ENCODE measurements at regions not wholly inside any gene's neighbourhood (a gene's known extent, or its start where the extent isn't known, plus 50 kb on each side); places are given as distances from the start of the nearest gene placed in this dataset.

- no peak for TF ChIP-seq POLR2A (IDR thresholded peaks at IDR 0.05)
- TF ChIP-seq, protein P1, sequence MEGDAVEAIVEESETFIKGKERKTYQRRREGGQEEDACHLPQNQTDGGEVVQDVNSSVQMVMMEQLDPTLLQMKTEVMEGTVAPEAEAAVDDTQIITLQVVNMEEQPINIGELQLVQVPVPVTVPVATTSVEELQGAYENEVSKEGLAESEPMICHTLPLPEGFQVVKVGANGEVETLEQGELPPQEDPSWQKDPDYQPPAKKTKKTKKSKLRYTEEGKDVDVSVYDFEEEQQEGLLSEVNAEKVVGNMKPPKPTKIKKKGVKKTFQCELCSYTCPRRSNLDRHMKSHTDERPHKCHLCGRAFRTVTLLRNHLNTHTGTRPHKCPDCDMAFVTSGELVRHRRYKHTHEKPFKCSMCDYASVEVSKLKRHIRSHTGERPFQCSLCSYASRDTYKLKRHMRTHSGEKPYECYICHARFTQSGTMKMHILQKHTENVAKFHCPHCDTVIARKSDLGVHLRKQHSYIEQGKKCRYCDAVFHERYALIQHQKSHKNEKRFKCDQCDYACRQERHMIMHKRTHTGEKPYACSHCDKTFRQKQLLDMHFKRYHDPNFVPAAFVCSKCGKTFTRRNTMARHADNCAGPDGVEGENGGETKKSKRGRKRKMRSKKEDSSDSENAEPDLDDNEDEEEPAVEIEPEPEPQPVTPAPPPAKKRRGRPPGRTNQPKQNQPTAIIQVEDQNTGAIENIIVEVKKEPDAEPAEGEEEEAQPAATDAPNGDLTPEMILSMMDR (IDR thresholded peaks at IDR 0.05 in 4 of 5, conservative IDR thresholded peaks at IDR 0.05 in 1 of 5): no peak
Measured at GRCh38 chr7:42766782-42767423, 145.0 kb downstream of the C7orf25 start.

Measured in gastrocnemius medialis (tissue), 4 donors.